ENCODE measurements at regions not wholly inside any gene's neighbourhood (a gene's known extent, or its start where the extent isn't known, plus 50 kb on each side); places are given as distances from the start of the nearest gene placed in this dataset.

DNA sequence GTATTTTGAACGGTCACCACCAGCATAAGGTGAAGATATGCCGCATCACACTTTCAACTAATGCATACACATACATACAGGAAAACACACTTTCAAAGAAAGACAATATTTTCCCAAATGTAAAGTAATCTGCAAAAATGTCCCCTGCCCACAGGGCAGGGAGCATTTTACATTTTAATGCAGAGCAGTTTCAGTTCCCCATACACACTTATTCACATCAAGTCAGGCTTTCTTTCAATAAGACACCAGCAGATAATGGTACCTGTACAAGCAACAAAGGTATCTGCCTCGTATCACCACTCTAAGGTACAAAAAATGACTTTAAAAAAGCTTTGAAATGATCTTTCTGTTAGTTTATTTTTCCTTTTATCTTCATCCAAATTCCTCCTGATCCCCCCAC lies 247.1 kb upstream of the CCNG1 start:
- H4K20me1 ChIP-seq (ENCODE audit: insufficient read depth, low read length) = no peaks in the 10 kb centered on the region
- H2AK5ac ChIP-seq (ENCODE audit: low read depth, low read length) = no peak overlapping the region
- H2BK120ac ChIP-seq (ENCODE audit: low read depth, low read length) = no peak overlapping the region
- in situ Hi-C loops (cut with MboI; ENCODE audit: low sequenced_read_pairs) (no loop called here), dilution Hi-C loops (cut with HindIII; ENCODE audit: low sequenced_read_pairs, unreplicated experiment) (no loop called here), intact Hi-C loops (cut with micrococcal nuclease) (no loop called here)
- no peaks in the 10 kb centered on the region for H3K79me1 ChIP-seq (ENCODE audit: low read depth in 1 of 2, low read length in 2 of 2)
- ChIA-PET CTCF (no interaction called here), POLR2A (ENCODE audit: unreplicated experiment) (no interaction called here)
- H2BK15ac ChIP-seq (ENCODE audit: low read depth, low read length) = no peak overlapping the region
- DNase-seq (no peak), ATAC-seq (ENCODE audit: low read depth) (no peak)
- H3K4ac ChIP-seq (ENCODE audit: low read depth, low read length) = no peak overlapping the region
- H2BK5ac ChIP-seq (ENCODE audit: low read depth, low read length, poor library complexity, severe bottlenecking) = no peak overlapping the region
- no peak overlapping the region for H4K5ac ChIP-seq (ENCODE audit: low read depth, low read length)
- no peak overlapping the region for H3K23ac ChIP-seq (ENCODE audit: low read depth, low read length)
- H3K4me2 ChIP-seq (ENCODE audit: low read depth, low read length) = no peak overlapping the region
- no peak overlapping the region for H2AK9ac ChIP-seq (replicated peaks; ENCODE audit: low read depth, low read length, poor library complexity)
- H2BK20ac ChIP-seq (ENCODE audit: low read depth, low read length) = no peak overlapping the region
- no peak overlapping the region for H3K27ac ChIP-seq (ENCODE audit: insufficient read depth, low read length)
- no peaks in the 10 kb centered on the region for H3K9me1 ChIP-seq (ENCODE audit: insufficient read depth, low read length)
- no peak overlapping the region for H3K14ac ChIP-seq (replicated peaks; ENCODE audit: low read depth, low read length)
- no peak overlapping the region for H3K9ac ChIP-seq (ENCODE audit: low read depth, low read length)
- no peak for TF ChIP-seq CHD1 (IDR thresholded peaks at IDR 0.05; ENCODE audit: low read depth, low read length)
- H3K27me3 ChIP-seq (ENCODE audit: control insufficient read depth, insufficient read depth, low read length) = no peaks in the 10 kb centered on the region
- BruUV-seq (replicated peaks) = no TSS peak
- H4K91ac ChIP-seq (ENCODE audit: insufficient read depth, low read depth, low read length) = no peak overlapping the region
- H2AFZ ChIP-seq (replicated peaks; ENCODE audit: low read length, poor library complexity) = no peak overlapping the region
- H3K56ac ChIP-seq (ENCODE audit: extremely low read depth, insufficient read depth, low read length) = no peak overlapping the region
- WGBS, 2 experiments (ENCODE audit: extremely low coverage in 2 of 2, insufficient read length in 1 of 2) = 92% methylated on average over 2 of the region's 3 CpGs; no CpG with 5 or more reads in 1 of the 2 experiments
- H3K9me3 ChIP-seq (ENCODE audit: control insufficient read depth, insufficient read depth, low read length) = peaks cover 5% of the 10 kb centered on the region
- no peak overlapping the region for H3K18ac ChIP-seq (ENCODE audit: low read depth, low read length)
- no peaks in the 10 kb centered on the region for H3K4me1 ChIP-seq (ENCODE audit: control insufficient read depth, insufficient read depth, low read length)
- no peaks in the 10 kb centered on the region for H3K36me3 ChIP-seq (ENCODE audit: control insufficient read depth, insufficient read depth, low read length)
- H3K4me3 ChIP-seq (ENCODE audit: insufficient read depth, low read depth, low read length) = no peak overlapping the region
- H4K8ac ChIP-seq (ENCODE audit: low read depth in 2 of 2, low read length in 2 of 2) = no peak overlapping the region

Data from IMR-90 (cell line).